Activated CD8-positive, alpha-beta T cell treated with anti-CD3 and anti-CD28 coated beads for 36 hours (primary cell): ENCODE measurements at regions not wholly inside any gene's neighbourhood (a gene's known extent, or its start where the extent isn't known, plus 50 kb on each side); places are given as distances from the start of the nearest gene placed in this dataset.

Experiments
- ATAC-seq: fragments of 200-7000 bp; cut with Tn5 transposase; one replicate; pipeline ENCODE4 v1.10.0; 2021; ENCODE audit warnings: mild to moderate bottlenecking, moderate library complexity
- CTCF ChIA-PET: fragments of 350-600 bp; sonication (Branson Sonifier 250); formaldehyde crosslinking; loops from one replicate; lab custom pipeline; 2021; ENCODE audit warnings: antibody characterized with exemption; lab: Charles Lee
- POLR2A ChIA-PET: fragments of 350-600 bp; sonication (Branson Sonifier 250); formaldehyde crosslinking; loops from one replicate; lab custom pipeline; 2021; ENCODE audit warnings: antibody characterized with exemption; lab: Charles Lee
- DNase-seq: peaks from one replicate; pipeline ENCODE4 v3.0.0-alpha.2; 2020
- H3K27ac Mint-ChIP-seq: one replicate; pipeline ENCODE4 v1.8.0; 2021; ENCODE audit warnings: mild to moderate bottlenecking, mixed read lengths
- H3K27me3 Mint-ChIP-seq: one replicate; pipeline ENCODE4 v1.8.0; 2021; ENCODE audit warnings: mixed read lengths
- H3K36me3 Mint-ChIP-seq: one replicate; pipeline ENCODE4 v1.8.0; 2021; ENCODE audit warnings: low read depth, mixed read lengths
- H3K4me1 Mint-ChIP-seq: one replicate; pipeline ENCODE4 v1.8.0; 2021; ENCODE audit warnings: low read depth, mixed read lengths
- H3K4me3 Mint-ChIP-seq: one replicate; pipeline ENCODE4 v1.8.0; 2021; ENCODE audit warnings: mild to moderate bottlenecking, moderate library complexity, mixed read lengths
- H3K9me3 Mint-ChIP-seq: one replicate; pipeline ENCODE4 v1.8.0; 2021; ENCODE audit warnings: mixed read lengths
- CTCF ChIP-seq: fragments of 200-600 bp; IDR thresholded peaks from one replicate; pipeline ENCODE4 v1.8.0; 2022; ENCODE audit warnings: antibody characterized with exemption, mild to moderate bottlenecking
- intact Hi-C: fragments of 100-400 bp; cut with micrococcal nuclease; formaldehyde crosslinking; loops from one replicate; pipeline ENCODE4 v1.10.0; 2022

GRCh38 chr3:73801444-73801843 lies 176.7 kb upstream of the PDZRN3 start:
- Mint-ChIP-seq H3K9me3 (peaks cover 3% of the 10 kb centered on the region), H3K36me3 (no peaks in the 10 kb centered on the region), H3K4me1 (no peaks in the 10 kb centered on the region), H3K4me3 (no peak overlapping the region), H3K27me3 (no peaks in the 10 kb centered on the region), H3K27ac (no peak overlapping the region)
- no peak for DNase-seq
- ChIA-PET POLR2A (no interaction called here), CTCF (no interaction called here)
- TF ChIP-seq CTCF, result no peak
- ATAC-seq, result no peak
- intact Hi-C loops, result no loop called here

- H3K27me3 Mint-ChIP-seq, result no peaks in the 10 kb centered on the region
- no peak for ATAC-seq
- no peak overlapping the region for H3K4me3 Mint-ChIP-seq
- intact Hi-C loops, result no loop called here
- H3K27ac Mint-ChIP-seq, result no peak overlapping the region
- DNase-seq, result no peak
- CTCF ChIA-PET, result no interaction called here
- POLR2A ChIA-PET, result no interaction called here
- no peaks in the 10 kb centered on the region for H3K9me3 Mint-ChIP-seq
- H3K36me3 Mint-ChIP-seq, result no peaks in the 10 kb centered on the region
- no peaks in the 10 kb centered on the region for H3K4me1 Mint-ChIP-seq
- no peak for TF ChIP-seq CTCF
These were observed 172.6 kb upstream of the PDZRN3 start for GRCh38 chr3:73797311-73797710.

GRCh38 chr3:73796382-73796781 lies 171.6 kb upstream of the PDZRN3 start:
- Mint-ChIP-seq H3K36me3 (no peaks in the 10 kb centered on the region), H3K27me3 (no peaks in the 10 kb centered on the region), H3K4me1 (no peaks in the 10 kb centered on the region), H3K4me3 (no peak overlapping the region), H3K9me3 (no peaks in the 10 kb centered on the region), H3K27ac (no peak overlapping the region)
- DNase-seq (no peak), ATAC-seq (no peak)
- intact Hi-C loops, result no loop called here
- ChIA-PET CTCF (no interaction called here), POLR2A (no interaction called here)
- TF ChIP-seq CTCF, result no peak

- CTCF ChIA-PET, result no interaction called here
These were observed 166.6 kb upstream of the PDZRN3 start for GRCh38 chr3:73791356-73791755.

GRCh38 chr3:73789825-73790444 lies 165.2 kb upstream of the PDZRN3 start:
- Mint-ChIP-seq H3K36me3 (no peaks in the 10 kb centered on the region), H3K27ac (no peak overlapping the region), H3K9me3 (peaks cover 3% of the 10 kb centered on the region), H3K4me1 (no peaks in the 10 kb centered on the region), H3K27me3 (no peaks in the 10 kb centered on the region), H3K4me3 (no peak overlapping the region)
- ATAC-seq, result no peak
- TF ChIP-seq CTCF, result no peak
- ChIA-PET POLR2A (interaction anchor here (0.7 kb wide), 1 partner anchor 17 kb away, joined by 3 read pairs; no protein-coding TSS in a partner anchor), CTCF (no interaction called here)
- no peak for DNase-seq
- intact Hi-C loops, result no loop called here

More at GRCh38 chr3:73791356-73791755, 166.6 kb upstream of the PDZRN3 start:
- H3K27me3 Mint-ChIP-seq, result no peaks in the 10 kb centered on the region
- intact Hi-C loops, result no loop called here
- ATAC-seq (no peak), DNase-seq (no peak)
- H3K4me1 Mint-ChIP-seq, result no peaks in the 10 kb centered on the region
- peaks cover 1% of the 10 kb centered on the region for H3K9me3 Mint-ChIP-seq
- H3K4me3 Mint-ChIP-seq, result no peak overlapping the region
- no peak for TF ChIP-seq CTCF
- no peak overlapping the region for H3K27ac Mint-ChIP-seq
- H3K36me3 Mint-ChIP-seq, result no peaks in the 10 kb centered on the region
- POLR2A ChIA-PET, result no interaction called here
